G401 (cell line): ENCODE measurements at regions not wholly inside any gene's neighbourhood (a gene's known extent, or its start where the extent isn't known, plus 50 kb on each side); places are given as distances from the start of the nearest gene placed in this dataset.
A peak's percentile ranks its signal among the peaks of the same experiment; 100 is the strongest.
"Not testable (repeated sequence)": the region's sequence is repeated elsewhere in the genome, so short reads cannot be mapped to it uniquely, and the experiment has no call there.

Experiments used
- DNase-seq: peaks from one replicate; pipeline ENCODE4 v3.0.0-alpha.2; 2015; ENCODE audit warnings: low spot score
- in situ Hi-C: cut with HindIII; loops from 2 replicates; pipeline ENCODE4 v1.10.0; 2016; ENCODE audit warnings: low sequenced_read_pairs, mixed read lengths

DNA sequence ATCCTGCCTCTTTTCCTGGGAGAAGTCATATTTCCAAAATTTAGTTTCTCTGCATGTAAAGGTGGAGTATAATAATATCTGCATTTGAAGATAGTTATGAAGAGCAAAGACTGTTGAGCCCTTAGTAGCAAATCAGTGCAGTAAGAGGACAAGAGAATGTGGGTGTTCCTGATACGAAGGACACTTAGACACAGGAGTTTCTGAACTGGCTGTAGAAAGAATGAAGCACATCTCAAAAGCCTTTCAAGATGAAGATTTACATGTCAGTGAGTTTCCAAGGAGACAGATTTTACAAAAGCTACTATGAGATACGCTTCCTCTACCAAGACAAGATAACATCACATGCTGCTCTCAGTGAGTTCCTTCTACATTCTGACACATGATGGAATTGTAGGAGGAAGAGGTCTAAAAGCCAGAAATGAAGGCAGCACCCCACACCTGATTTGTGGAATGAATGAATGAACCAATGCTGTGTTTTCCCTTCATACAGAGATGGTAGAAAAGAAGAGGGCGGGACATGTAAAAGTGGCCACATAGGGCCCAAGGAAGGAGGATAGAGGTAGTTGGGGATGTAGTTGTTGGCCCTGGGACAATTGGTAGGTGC lies 173.6 kb upstream of the PDE1C start:
- in situ Hi-C loops = no loop called here
- no peak for DNase-seq

DNA sequence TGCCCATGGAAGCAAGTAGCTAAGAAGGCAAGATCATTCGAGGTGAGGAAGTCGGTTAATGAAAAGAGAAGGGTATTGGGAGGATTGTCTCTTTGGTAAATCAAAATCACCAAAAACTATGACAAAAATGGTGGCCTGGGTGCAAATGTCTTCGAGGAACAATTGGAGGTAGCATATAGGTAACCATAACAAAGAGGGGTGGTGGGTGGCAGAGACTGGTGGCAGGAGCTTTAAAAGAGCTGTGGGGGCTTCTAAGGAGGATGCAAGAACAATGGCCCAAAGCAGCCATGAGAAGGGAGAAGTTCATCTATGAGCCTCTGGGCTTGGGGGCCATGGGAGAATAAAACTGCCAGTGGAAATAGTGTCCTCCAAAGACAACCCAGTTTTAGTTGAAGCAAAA lies 172.2 kb upstream of the PDE1C start:
- in situ Hi-C loops = no loop called here
- DNase-seq = no peak

DNA sequence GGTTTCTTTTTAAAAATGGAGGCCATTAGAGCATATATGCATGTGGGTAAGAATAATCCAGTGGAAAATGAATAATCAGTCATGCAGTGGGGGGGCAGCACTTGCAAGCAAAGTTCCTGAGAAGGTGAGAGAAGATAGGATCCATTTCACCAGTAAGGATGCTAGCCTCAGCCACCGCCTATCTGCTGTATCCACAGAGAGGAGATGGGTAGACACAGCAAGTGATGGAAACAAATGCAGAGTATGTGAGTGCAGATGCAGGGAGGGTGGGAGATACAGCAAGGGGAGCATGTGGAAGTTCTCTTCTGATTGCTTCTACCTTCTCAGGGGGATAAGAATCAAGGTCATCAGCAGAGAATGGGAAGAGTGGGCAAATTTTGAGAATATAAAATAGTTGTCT lies 171.4 kb upstream of the PDE1C start:
- in situ Hi-C loops = no loop called here

DNA sequence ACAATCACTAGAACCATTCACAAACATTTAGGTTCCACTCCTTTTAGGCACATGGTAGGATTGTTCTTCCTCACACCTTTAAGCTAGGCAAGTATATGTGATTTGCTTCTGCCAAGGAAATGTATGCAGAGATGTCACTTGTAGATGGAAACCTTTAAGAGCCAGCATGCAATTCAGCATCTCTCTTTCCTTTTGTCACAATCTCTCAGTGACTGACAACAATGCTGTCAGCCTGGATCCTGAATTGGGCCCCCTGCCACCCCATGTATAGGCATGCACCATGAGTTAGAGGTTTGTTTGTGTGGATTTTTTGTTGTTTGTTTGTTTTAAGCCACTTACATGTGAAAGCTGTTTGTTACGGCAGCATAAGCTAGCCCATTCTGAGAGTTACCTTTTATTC lies 169.6 kb upstream of the PDE1C start:
- DNase-seq = no peak
- in situ Hi-C loops = no loop called here

More for the DNA sequence above, 171.4 kb upstream of the PDE1C start:
- no peak for DNase-seq

DNA sequence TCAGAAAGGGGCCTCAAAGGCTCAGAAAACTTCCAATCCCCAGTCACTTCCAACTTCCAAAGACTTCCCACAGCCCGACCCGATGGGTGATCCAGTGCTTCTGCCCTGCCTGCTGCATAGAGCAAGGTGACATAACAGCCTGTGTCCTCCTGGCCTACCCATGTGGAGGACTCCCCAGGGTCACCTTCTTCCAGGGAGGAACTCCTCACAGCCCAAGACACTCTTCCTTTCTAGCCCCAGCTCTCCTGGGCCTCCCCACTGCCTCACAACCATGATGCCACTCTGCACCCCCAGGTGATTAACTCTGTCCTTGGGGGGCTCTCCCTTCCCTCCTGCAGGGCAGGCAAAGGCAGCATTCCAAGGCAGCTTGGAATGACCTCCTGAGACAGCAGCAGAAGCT lies 158.4 kb upstream of the PDE1C start:
- DNase-seq = no peak
- in situ Hi-C loops = no loop called here

DNA sequence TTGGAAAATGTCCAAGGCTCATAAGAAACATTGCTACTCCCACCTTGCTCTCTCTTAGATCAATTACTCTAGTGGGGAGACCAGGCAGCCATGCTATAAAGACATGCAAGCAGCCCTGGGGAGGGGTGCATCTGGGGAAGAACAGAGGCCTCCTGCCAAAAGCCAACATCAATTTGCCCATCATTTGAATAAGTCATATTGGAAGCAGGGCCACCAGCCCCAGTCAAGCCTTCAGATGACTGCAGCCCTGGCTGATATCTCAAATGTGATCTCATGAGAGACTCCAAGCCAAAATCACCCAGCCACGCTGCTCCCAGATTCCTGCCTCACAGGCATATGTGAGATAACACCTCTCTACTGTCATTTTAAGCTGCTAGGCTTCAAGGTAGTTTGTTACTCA lies 157.5 kb upstream of the PDE1C start:
- no peak for DNase-seq
- in situ Hi-C loops = no loop called here

DNA sequence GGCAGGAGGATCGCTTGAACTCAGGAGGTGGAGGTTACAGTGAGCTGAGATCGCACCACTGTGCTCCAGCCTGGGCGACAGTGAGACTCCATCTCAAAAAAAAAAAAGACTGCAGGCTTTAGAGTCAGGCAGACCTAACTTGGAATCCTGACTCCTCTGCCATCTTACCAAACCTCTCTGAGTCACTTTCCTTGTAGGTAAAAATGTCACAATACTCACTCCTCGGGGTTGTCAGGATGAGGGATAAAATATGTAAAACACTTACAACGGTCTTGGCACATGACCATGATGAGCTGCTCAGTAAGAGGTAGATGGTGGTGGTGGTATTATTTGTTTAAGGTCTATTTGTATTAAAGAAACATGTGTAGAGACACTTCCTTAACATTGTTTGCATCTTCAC lies 154.1 kb upstream of the PDE1C start:
- DNase-seq = no peak
- in situ Hi-C loops = no loop called here

DNA sequence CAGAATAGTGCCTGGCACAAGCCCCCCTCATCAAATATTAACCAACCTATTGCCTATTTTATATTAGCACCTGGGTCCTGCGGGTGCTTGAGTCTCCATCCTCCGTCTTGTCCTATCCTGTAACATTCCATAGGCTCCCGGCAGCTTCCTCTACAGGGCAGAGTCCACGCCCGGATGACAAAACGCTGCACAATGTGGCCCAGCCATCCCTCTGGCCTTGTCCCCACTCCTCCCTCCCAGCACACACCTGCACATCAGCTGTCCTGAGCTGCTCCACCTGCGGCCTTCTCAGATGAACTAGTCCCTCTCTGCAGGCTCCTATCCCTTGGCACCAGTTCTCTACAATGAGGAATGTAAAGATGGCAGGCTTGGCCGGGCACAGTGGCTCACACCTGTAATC lies 153.5 kb upstream of the PDE1C start:
- in situ Hi-C loops = no loop called here
- DNase-seq = no peak

DNA sequence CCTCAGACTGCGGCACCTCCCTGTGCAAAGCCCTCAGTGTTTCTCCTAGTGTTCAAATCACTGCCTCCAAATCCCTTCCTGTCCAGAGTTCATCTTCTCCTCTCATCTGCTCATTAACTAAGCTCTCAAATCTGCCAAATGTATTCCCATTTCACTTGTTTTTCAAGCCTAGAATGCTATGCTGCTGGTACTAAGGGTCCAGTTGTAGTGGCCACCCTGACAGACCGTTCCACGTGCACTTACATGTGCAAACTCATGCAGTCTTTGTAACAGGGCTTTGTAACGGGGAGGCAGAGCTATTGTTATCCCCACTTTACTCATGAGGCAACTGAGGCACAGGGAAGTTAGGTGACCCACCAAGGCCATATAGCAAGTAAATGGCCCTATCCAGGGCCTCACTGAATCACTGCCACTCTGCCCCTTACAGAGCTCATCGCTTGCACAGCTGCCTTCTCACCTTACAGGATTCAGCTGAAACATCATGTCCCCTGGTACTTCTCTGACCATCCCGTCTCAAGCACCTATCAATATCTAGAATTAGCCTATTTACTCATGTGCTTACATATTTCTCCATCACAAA lies 153.0 kb upstream of the PDE1C start:
- in situ Hi-C loops = no loop called here
- no peak for DNase-seq

DNA sequence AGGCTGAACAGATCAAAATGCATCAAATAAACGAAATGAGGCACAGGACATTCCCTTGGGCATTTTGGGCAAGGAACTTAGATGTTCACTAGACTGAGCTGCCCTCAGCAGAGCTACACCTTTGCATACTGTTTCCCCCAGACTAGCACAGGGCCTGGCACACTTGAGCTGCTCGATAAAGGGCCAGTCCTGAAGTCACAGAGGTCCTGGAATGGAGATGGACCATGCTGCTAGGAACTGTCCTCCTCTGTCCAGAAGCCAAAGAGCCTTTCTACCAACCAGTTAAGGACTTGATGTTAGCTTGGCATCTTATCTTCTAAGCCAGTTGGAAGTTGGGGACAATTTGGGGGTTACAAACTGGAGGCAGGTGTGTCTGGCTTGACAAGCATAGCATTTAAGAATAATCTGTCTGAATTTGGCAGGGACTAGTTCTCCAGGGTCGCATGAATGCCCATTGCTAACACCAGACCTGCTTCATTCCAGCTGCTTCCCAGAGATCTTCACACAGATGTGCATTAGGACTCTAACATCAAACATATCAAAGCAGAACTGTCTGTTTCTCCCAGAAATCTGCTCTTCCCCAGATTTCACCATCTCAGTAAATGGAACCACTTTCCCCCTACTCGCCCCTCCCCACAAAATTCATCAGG lies 152.2 kb upstream of the PDE1C start:
- no peak for DNase-seq

DNA sequence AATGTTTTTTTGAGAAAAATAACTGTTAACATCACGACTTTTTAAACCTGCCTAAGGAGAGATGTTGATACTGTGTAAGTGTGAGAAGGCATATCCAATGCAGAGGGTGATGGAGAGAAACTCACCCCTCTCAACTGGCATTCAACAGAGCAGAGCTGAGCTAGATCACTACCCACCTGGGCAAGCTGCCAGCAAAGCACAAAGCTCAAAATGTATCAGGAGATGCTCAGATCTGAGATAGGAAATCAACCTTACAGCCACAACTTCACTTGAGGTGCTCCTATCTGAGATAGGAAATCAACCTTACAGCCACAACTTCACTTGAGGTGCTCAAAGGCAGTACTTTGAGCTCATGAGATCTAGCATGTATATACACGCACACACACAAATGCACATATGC lies 151.5 kb upstream of the PDE1C start:
- DNase-seq = no peak
- in situ Hi-C loops = no loop called here

More for the DNA sequence above, 152.2 kb upstream of the PDE1C start:
- in situ Hi-C loops = no loop called here

DNA sequence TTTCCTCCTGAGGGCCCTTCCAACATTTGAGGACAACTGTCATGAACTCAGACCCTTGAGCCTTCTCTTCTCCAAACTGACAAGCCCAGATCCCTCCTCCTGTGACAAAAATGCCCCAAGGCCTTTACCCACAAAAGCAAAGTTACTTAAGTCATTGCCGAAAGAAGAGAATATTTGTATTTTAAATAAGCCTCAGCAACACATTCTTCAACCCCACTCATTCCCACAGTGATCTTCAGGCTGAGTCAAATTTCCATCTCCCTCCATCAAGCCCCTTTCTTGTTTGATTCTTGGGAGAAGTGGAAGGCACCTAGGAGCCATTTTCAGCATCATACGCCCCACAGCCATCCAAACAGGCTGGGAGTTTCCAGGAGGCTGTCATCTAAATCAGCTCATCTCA lies 150.8 kb upstream of the PDE1C start:
- in situ Hi-C loops = no loop called here
- DNase-seq = no peak

DNA sequence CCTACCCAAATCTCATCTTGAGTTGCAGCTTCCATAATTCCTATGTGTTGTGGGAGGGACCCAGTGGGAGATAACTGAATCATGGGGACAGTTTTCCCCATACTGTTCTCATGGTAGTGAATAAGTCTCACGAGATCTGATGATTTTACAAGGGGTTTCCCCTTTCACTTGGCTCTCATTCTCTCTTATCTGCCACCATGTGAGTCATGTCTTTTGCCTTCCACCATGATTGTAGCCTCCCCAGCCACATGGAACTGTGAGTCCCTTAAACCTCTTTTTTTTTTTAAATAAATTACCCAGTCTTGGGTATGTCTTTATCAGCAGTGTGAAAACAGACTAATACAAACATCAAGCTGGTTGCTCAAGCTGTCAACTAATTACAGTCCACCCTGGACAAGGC lies 149.6 kb upstream of the PDE1C start:
- in situ Hi-C loops, DNase-seq: not testable (repeated sequence)

DNA sequence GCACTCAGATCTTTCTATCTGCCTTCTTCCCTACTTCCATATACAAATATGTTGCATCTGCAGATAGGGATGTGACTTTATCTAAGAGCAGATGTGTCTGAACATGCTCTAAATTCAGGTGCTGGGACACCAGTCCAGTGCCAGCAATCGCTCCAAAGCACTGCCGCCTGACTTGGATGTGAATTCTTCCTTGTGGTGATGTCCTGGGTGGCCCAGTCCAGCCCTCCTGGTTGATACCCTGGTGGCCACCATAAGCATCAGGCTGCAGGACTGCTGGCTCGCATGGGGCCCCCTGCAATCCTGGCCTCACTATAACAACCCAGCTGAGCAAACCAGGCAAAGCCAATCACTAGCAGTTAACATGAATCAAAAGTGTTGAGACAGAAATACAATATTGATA lies 149.2 kb upstream of the PDE1C start:
- no peak for DNase-seq
- in situ Hi-C loops = no loop called here

DNA sequence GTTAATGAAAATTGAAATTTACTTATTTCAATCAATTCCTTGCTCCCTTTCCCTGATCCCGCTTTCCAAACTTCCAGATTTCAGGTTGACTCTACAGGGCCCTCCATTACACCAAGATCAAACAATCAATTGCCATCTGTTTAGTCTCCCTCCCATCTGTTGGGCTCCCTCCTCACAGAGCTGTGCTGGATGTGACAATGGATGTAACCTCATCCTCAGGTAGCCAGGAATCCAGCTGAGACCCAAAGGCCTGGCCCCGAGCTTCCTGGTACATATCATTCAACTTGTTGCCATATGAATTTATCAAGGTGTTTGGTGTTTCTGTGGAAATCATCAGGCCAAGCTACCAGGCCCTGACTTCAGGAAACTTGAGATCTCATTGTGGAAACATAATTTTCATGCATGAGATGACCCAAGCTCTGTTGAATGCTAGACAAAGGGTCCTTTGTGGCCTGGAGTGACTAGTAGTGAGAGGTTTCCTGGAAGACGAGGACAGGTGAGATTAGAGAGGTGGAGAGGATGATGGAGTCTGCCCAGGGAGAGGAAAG lies 148.6 kb upstream of the PDE1C start:
- DNase-seq = peak; percentile 7
- in situ Hi-C loops = no loop called here

DNA sequence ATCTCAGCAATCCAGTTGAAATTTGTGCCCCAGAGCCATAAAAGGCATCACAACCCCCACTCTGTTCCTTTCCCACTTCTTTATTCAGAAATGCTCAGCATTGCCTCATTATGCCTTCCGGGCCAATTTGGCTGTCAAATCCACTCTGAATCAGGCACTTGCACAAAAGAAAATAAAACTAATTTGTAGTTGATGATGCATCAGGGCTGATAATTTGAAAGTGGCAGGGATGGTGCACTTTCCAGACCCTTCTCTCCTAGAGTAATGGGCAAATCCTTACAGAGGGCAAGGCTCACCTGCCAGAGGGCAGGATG lies 147.9 kb upstream of the PDE1C start:
- in situ Hi-C loops = no loop called here
- no peak for DNase-seq

DNA sequence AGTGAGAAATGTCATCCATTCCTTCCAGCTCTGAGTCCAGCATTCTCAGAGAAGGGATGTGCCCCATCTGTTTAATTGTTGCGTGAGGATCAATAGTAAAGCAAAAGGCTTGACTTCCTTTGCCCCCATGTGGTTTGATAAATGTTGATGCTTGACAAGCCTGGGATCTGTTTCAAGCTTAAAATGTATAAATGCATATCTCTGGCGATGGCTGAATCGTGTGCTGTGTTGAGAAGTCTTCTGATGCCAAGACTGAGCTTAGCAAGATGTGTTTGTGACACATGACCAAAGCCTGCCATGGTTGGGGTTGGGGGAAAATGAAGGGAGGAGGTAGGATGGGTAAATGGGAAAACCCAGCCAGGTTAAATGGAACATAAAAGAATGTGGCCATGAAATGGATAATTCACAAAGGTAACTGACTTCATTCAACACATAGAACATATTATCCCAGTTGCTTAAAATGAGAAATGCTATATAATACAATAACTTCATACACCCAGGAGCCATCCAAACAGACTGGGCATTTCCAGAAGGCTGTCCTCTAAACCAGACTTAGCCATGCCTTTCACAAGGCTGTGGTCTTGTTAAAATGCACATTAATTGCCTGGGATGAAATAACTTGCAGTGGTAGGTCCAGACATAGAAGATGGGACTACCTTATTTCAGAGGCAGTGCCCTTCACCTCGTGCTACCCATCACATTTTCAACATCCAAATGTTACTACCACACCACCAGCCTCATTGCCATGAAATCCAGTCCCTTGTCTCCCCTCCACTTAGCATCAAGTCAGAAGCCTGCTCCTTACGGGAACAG lies 147.3 kb upstream of the PDE1C start:
- DNase-seq = no peak
- in situ Hi-C loops = no loop called here

DNA sequence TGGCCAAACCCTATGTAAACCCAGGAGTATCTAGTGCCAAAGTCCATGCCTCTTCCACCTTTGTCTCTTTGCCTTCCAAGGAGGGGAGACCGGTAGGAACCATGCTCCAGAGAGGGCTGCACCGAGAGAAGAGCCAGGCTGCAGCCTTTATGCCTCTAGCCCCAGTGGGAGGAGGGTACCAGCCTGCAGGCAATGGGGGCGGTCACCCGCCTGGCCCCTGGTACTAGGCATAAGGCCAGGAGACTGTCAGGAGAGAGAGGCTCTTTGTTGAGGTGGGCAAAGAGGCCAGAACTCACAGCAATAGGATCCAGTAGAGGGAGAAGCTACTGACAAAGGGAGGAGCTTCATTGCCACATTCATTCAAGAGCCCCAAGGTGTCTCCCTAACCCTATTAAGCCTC lies 146.6 kb upstream of the PDE1C start:
- DNase-seq = no peak
- in situ Hi-C loops = no loop called here

DNA sequence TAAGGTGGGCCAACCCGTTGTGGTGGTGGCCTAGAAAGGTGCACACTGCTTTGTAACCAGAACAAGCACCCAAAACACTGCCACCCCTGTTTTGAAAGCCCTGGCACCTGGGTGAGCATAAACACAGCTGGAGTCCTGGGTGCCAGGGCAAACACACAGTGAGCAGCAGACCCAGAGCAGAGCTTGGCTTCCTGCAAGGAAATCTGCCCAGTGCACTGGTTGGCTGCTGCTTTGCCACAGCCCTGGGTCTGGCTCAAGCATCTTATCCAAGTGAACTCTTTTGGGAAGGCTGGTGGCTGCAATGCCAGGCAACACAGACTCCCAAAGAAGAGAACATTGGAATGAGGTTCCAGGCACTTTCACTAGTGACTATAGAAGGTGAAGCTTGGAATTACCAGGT lies 145.5 kb upstream of the PDE1C start:
- in situ Hi-C loops = no loop called here
- no peak for DNase-seq

DNA sequence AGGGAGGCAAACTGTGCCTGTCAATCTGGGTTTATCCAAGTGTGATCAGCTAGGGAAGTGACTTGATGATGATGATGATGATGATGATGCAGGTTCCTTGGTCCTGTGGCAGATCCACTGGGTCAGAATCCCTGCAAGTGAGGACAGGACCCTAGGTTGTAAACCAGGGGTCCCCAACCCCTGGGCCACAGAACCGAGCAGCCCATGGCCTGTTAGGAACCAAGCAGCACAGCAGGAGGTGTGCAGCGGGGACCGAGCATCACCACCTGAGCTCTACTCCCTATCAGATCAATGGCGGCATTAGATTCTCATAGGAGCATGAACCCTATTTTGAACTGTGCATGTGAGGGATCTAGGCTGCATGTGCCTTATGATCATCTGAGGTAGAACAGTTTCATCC lies 144.7 kb upstream of the PDE1C start:
- DNase-seq = no peak
- in situ Hi-C loops = no loop called here
